A673 (cell line): ENCODE measurements at regions not wholly inside any gene's neighbourhood (a gene's known extent, or its start where the extent isn't known, plus 50 kb on each side); places are given as distances from the start of the nearest gene placed in this dataset.

ENCODE experiments used
- BruUV-seq: library from RNA; stranded (reverse); fragments of 400-500 nt; replicated peaks from 2 replicates; lab custom pipeline; 2021; lab: Mats Ljungman, UMichigan
- CTCF ChIA-PET: fragments of 300-600 bp; sonication (Branson Sonifier 250); formaldehyde crosslinking; loops from one replicate; lab custom pipeline; 2022; ENCODE audit warnings: antibody characterized with exemption; lab: Charles Lee
- POLR2A ChIA-PET: fragments of 300-600 bp; sonication (Branson Sonifier 250); formaldehyde crosslinking; loops from one replicate; lab custom pipeline; 2022; ENCODE audit warnings: antibody characterized with exemption; ENCODE audit not compliant: low non-redundant PET; lab: Charles Lee
- DNase-seq: peaks from one replicate; pipeline ENCODE4 v3.0.0-alpha.2; 2015; ENCODE audit warnings: low spot score
- H3K27ac ChIP-seq: fragments of 200-600 bp; sonication (generic); 2 replicates; pipeline ENCODE4 v1.5.1; 2016; ENCODE audit warnings: mixed run types, low read depth, mild to moderate bottlenecking, mixed read lengths, antibody characterized with exemption, low read length; ENCODE audit not compliant: poor library complexity, severe bottlenecking
- H3K27me3 ChIP-seq: fragments of 200-600 bp; sonication (generic); replicated peaks from 2 replicates; pipeline ENCODE4 v1.6.1; 2017; ENCODE audit warnings: mixed run types, low read depth, mild to moderate bottlenecking, mixed read lengths, antibody characterized with exemption, low read length; ENCODE audit not compliant: insufficient read depth, poor library complexity
- H3K36me3 ChIP-seq: fragments of 200-600 bp; sonication (generic); 2 replicates; pipeline ENCODE4 v1.6.1; 2016; ENCODE audit warnings: mixed run types, mild to moderate bottlenecking, mixed read lengths, antibody characterized with exemption, low read length; ENCODE audit not compliant: insufficient read depth, poor library complexity, severe bottlenecking
- H3K4me1 ChIP-seq: fragments of 200-600 bp; sonication (generic); 2 replicates; pipeline ENCODE4 v1.6.1; 2017; ENCODE audit warnings: mixed run types, mild to moderate bottlenecking, mixed read lengths, antibody characterized with exemption, low read length; ENCODE audit not compliant: insufficient read depth, poor library complexity, severe bottlenecking
- H3K4me3 ChIP-seq: fragments of 200-600 bp; sonication (generic); 2 replicates; pipeline ENCODE4 v1.5.1; 2016; ENCODE audit warnings: low read depth, mixed run types, mild to moderate bottlenecking, mixed read lengths, low read length; ENCODE audit not compliant: poor library complexity, severe bottlenecking
- H3K9me3 ChIP-seq: fragments of 200-600 bp; sonication (generic); 2 replicates; pipeline ENCODE4 v1.6.1; 2016; ENCODE audit warnings: mixed run types, low read depth, mild to moderate bottlenecking, mixed read lengths, antibody characterized with exemption, low read length; ENCODE audit not compliant: poor library complexity, severe bottlenecking
- CTCF ChIP-seq: fragments of 300-800, 200-600 bp; sonication (generic); conservative IDR thresholded peaks from 2 replicates; pipeline ENCODE4 v1.5.1; 2017; ENCODE audit warnings: low read depth, mild to moderate bottlenecking, antibody characterized with exemption, low read length, moderate library complexity, mixed read lengths
- EZH2 ChIP-seq: fragments of 200-600 bp; sonication (generic); IDR thresholded peaks from 2 replicates; pipeline ENCODE4 v1.6.1; 2017; ENCODE audit warnings: borderline replicate concordance, low read depth, mild to moderate bottlenecking, mixed read lengths, antibody characterized with exemption, low read length; ENCODE audit not compliant: poor library complexity, severe bottlenecking
- intact Hi-C: fragments of 100-400 bp; cut with micrococcal nuclease; formaldehyde crosslinking; loops from one replicate; pipeline ENCODE4 v1.10.0; 2022; ENCODE audit not compliant: unreplicated experiment

GRCh38 chr6:23244300-23244699 lies 674.9 kb downstream of the HDGFL1 start:
- POLR2A ChIA-PET = no interaction called here
- H3K36me3 ChIP-seq = no peaks in the 10 kb centered on the region
- no peaks in the 10 kb centered on the region for H3K4me1 ChIP-seq
- H3K27me3 ChIP-seq = no peaks in the 10 kb centered on the region
- H3K9me3 ChIP-seq = no peaks in the 10 kb centered on the region
- DNase-seq = no peak
- BruUV-seq = no TSS peak
- H3K4me3 ChIP-seq = no peak overlapping the region
- CTCF ChIA-PET = no interaction called here
- TF ChIP-seq EZH2 (no peak), CTCF (no peak)
- no peak overlapping the region for H3K27ac ChIP-seq
- intact Hi-C loops = no loop called here

- no peak for DNase-seq
- Histone ChIP-seq H3K9me3 (no peaks in the 10 kb centered on the region), H3K36me3 (no peaks in the 10 kb centered on the region), H3K27me3 (no peaks in the 10 kb centered on the region), H3K4me1 (no peaks in the 10 kb centered on the region), H3K4me3 (no peak overlapping the region), H3K27ac (no peak overlapping the region)
- ChIA-PET POLR2A (no interaction called here), CTCF (no interaction called here)
- TF ChIP-seq EZH2 (no peak), CTCF (no peak)
- intact Hi-C loops = no loop called here
- BruUV-seq = no TSS peak
These were observed 676.2 kb downstream of the HDGFL1 start for GRCh38 chr6:23245572-23245971.

GRCh38 chr6:23246896-23247295 lies 677.5 kb downstream of the HDGFL1 start:
- no peaks in the 10 kb centered on the region for H3K9me3 ChIP-seq
- H3K4me1 ChIP-seq = no peaks in the 10 kb centered on the region
- intact Hi-C loops = no loop called here
- no TSS peak for BruUV-seq
- CTCF ChIA-PET = no interaction called here
- TF ChIP-seq EZH2 (no peak), CTCF (no peak)
- no peaks in the 10 kb centered on the region for H3K36me3 ChIP-seq
- H3K4me3 ChIP-seq = no peak overlapping the region
- POLR2A ChIA-PET = no interaction called here
- no peaks in the 10 kb centered on the region for H3K27me3 ChIP-seq
- no peak for DNase-seq
- no peak overlapping the region for H3K27ac ChIP-seq
